Activated T-cell treated with anti-CD3 and anti-CD28 coated beads, Interleukin-2, amount 50 U/mL, for 72 hours (primary cell): ENCODE measurements at regions not wholly inside any gene's neighbourhood (a gene's known extent, or its start where the extent isn't known, plus 50 kb on each side); places are given as distances from the start of the nearest gene placed in this dataset.
"Not testable (repeated sequence)": the region's sequence is repeated elsewhere in the genome, so short reads cannot be mapped to it uniquely, and the experiment has no call there.

Source experiments
- ATAC-seq, 2 donors: fragments of 150-1000 bp; cut with Tn5 transposase; replicated peaks in 1 of 2; 2 replicates each; pipeline ENCODE4 v1.10.0; 2021; ENCODE audit warnings: moderate library complexity in 2 of 2, mild to moderate bottlenecking in 1 of 2
- DNase-seq, 2 donors: peaks; one replicate each; pipeline ENCODE4 v3.0.0; 2021 to 2022; ENCODE audit warnings: mixed read lengths in 1 of 2
- H3K27ac Mint-ChIP-seq: one replicate; pipeline ENCODE4 v1.8.0; 2022; ENCODE audit warnings: mild to moderate bottlenecking, moderate library complexity, mixed read lengths
- H3K27me3 Mint-ChIP-seq: one replicate; pipeline ENCODE4 v1.8.0; 2022; ENCODE audit warnings: low read depth, mixed read lengths
- H3K36me3 Mint-ChIP-seq, 2 donors: one replicate each; pipeline ENCODE4 v1.8.0; 2022; ENCODE audit warnings: mixed read lengths in 2 of 2, mild to moderate bottlenecking in 1 of 2; ENCODE audit not compliant: insufficient read depth in 2 of 2
- H3K4me1 Mint-ChIP-seq: one replicate; pipeline ENCODE4 v1.8.0; 2022; ENCODE audit warnings: low read depth, mixed read lengths
- H3K4me3 Mint-ChIP-seq, 2 donors: one replicate each; pipeline ENCODE4 v1.8.0; 2022; ENCODE audit warnings: mild to moderate bottlenecking in 2 of 2, mixed read lengths in 2 of 2, moderate library complexity in 2 of 2
- H3K9me3 Mint-ChIP-seq, 2 donors: one replicate each; pipeline ENCODE4 v1.8.0; 2022; ENCODE audit warnings: mixed read lengths in 2 of 2

DNA sequence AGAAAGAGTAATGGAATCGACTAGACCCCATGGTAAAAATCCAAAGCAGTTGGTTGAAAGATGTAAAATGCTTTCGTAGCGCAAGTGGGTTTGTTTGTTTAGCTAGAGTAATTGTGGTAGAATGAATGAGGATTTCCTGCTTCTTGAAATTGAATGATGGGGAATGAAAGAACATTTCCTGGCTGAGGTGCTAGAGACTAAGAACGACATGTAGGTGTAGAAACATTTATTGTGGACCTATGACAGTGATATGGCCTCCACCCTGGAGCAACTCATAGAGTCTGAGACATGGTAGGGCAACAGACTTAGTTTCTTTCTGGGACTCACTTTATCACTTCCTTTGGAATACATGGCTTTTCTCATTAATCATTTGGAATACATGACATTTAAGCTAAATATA is 467.6 kb upstream of the CFAP20DC start:
- Mint-ChIP-seq H3K36me3 (no peaks in the 10 kb centered on the region), H3K4me1 (peaks cover 7% of the 10 kb centered on the region), H3K9me3 (no peaks in the 10 kb centered on the region), H3K27me3 (peaks cover 13% of the 10 kb centered on the region), H3K4me3 (no peak overlapping the region), H3K27ac (no peak overlapping the region)
- ATAC-seq (no peak), DNase-seq (no peak)

DNA sequence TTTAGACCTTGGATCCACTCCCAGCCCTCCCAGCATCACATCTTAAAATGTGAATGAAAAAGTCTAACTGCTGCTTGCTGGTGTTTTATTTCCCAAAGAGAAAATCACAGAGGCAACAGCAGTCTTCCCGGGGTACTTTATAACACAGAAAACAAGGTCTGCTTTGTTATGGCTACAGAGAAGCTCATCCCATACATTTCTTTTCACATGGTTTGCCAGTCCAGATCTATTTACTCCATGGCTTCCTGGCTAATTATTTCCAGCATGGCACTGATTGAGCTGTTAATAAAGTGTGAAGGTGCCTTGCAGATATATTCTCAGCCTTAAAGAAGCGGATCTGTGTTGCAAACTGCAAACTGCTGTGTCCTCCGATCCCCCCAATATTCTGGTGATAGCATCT is 466.1 kb upstream of the CFAP20DC start:
- H3K4me3 Mint-ChIP-seq = no peak overlapping the region
- H3K4me1 Mint-ChIP-seq = peaks cover 17% of the 10 kb centered on the region
- peaks cover 16% of the 10 kb centered on the region for H3K27me3 Mint-ChIP-seq
- ATAC-seq (no peak), DNase-seq (no peak)
- no peak overlapping the region for H3K27ac Mint-ChIP-seq
- H3K9me3 Mint-ChIP-seq = no peaks in the 10 kb centered on the region
- H3K36me3 Mint-ChIP-seq = peaks cover 0 to 2% of the 10 kb centered on the region in 2 donors

DNA sequence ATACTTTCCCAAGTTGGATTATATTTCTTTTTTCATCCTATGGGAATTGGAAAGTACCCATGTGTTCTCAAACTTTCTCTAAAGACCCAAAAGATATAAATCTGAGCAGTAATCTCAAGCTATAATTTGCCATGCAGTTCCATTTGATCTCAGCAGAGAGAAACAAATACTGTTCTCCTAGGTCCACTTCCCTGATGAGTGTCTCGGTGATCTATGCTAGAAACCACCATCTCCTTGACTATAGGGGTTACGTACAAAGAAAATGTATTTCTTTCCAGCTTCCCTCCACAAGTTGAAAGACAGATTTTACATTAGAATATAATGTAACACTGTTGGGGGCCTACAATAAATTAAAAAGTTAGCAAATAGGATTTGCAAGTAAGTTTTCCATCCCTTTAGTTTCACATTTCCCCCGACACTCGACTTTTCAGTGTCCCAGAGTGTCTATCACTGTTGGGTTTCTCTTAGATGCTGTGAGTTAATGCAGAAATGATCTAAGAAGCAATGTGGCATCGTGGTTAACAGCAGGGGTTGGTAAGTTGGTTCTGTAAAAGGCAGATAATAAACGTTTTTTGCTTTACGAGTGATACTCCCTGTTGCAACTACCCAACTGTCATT is 465.1 kb upstream of the CFAP20DC start:
- DNase-seq (no peak), ATAC-seq (no peak)
- Mint-ChIP-seq H3K27me3 (peaks cover 25% of the 10 kb centered on the region), H3K27ac (no peak overlapping the region), H3K4me1 (peaks cover 17% of the 10 kb centered on the region), H3K4me3 (peak overlapping the region in 1 of 2 donors; percentile 31), H3K9me3 (no peaks in the 10 kb centered on the region), H3K36me3 (peaks cover 0 to 2% of the 10 kb centered on the region in 2 donors)

DNA sequence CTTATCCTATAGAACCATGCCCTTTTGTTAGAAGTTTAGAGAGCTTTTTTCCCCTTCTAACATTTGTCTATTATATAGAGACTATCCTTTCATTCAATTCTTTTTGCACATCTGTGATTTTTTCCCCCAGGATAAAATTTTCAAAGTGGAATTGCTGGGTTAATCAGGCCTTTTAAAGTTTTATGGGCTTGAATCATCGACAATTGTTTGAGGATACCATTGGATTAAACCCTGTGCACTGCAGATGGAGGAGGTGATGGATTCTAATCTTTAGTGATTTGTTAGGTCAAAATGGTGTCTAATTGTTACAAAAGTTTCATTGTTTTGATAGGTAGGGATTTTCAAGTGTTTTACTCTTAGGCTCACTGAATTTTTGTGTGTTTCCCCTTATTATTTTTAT is 463.7 kb upstream of the CFAP20DC start:
- ATAC-seq (no peak), DNase-seq (no peak)
- no peaks in the 10 kb centered on the region for H3K9me3 Mint-ChIP-seq
- peaks cover 35% of the 10 kb centered on the region for H3K27me3 Mint-ChIP-seq
- peaks cover 0 to 2% of the 10 kb centered on the region in 2 donors for H3K36me3 Mint-ChIP-seq
- H3K27ac Mint-ChIP-seq = no peak overlapping the region
- H3K4me3 Mint-ChIP-seq = no peak overlapping the region
- H3K4me1 Mint-ChIP-seq = peaks cover 17% of the 10 kb centered on the region

DNA sequence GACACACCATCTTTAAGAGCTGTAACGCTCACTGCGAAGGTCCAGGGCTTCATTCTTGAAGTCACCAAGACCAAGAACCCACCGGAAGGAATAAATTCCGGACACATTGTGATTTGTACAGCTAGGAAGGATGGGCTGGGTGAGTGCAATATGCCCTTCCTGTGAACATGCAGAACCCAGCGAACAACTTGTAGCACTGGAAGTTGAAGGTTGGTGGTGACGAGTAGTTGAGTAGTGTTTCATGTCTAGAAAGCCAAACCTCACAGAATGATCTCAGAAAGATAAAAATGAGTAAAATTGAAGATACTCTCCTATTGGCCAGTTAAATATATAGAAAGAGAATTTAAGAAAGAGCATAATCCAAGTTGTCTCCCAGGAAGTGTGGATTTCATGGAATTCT is 462.2 kb upstream of the CFAP20DC start:
- H3K4me3 Mint-ChIP-seq = peak overlapping the region; percentile 16 to 54
- peaks cover 17% of the 10 kb centered on the region for H3K4me1 Mint-ChIP-seq
- H3K9me3 Mint-ChIP-seq = no peaks in the 10 kb centered on the region
- H3K36me3 Mint-ChIP-seq = peaks cover 0 to 2% of the 10 kb centered on the region in 2 donors
- ATAC-seq = peak; percentile 80 to 90
- H3K27me3 Mint-ChIP-seq = peaks cover 35% of the 10 kb centered on the region
- H3K27ac Mint-ChIP-seq = no peak overlapping the region
- peak; percentile 8 to 25 for DNase-seq

DNA sequence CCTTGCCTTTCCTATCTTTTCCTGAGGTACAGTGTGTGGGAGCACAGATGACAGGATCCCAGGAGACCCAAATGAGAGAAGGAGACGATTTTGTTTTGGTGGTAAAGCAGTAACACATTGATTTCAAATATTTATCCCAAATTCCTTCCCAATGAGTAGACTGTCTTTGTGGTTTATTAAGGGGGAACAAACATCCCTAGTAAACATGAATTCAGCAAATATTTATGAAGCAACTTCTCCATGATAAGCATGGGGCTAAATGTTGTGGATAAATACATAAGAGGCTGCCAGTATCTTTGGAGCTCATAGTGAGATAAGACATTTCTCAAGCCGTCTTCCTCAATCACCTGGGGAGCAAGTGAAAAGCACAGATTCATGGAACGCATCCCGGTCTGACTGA is 460.8 kb upstream of the CFAP20DC start:
- Mint-ChIP-seq H3K27me3 (peaks cover 35% of the 10 kb centered on the region), H3K27ac (no peak overlapping the region), H3K9me3 (no peaks in the 10 kb centered on the region), H3K4me3 (no peak overlapping the region), H3K36me3 (peaks cover 0 to 2% of the 10 kb centered on the region in 2 donors), H3K4me1 (peaks cover 17% of the 10 kb centered on the region)
- DNase-seq = no peak
- ATAC-seq = no peak

DNA sequence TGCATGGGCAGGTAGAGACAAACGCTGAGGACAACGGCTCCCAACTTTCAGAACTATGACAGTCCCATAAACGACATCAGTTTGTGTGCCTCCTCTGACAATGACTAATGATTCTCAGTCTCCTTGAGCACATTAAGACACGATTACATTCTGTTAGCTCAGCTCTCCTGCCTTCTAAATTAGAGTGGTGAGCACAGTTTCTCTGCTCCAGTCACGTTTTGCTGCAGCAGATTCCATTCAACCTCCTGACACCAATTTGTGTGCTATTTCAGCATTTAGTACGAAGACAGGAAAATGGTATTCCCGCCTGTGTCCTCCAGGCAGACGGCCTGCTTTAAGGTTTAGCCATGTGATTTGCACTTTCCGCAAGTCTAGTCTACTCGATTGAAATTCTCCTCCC is 458.4 kb upstream of the CFAP20DC start:
- H3K4me1 Mint-ChIP-seq = peaks cover 19% of the 10 kb centered on the region
- DNase-seq = no peak
- peaks cover 31% of the 10 kb centered on the region for H3K27me3 Mint-ChIP-seq
- peaks cover 0 to 2% of the 10 kb centered on the region in 2 donors for H3K36me3 Mint-ChIP-seq
- peaks cover 0 to 3% of the 10 kb centered on the region in 2 donors for H3K9me3 Mint-ChIP-seq
- H3K4me3 Mint-ChIP-seq = no peak overlapping the region
- no peak for ATAC-seq
- H3K27ac Mint-ChIP-seq = no peak overlapping the region

DNA sequence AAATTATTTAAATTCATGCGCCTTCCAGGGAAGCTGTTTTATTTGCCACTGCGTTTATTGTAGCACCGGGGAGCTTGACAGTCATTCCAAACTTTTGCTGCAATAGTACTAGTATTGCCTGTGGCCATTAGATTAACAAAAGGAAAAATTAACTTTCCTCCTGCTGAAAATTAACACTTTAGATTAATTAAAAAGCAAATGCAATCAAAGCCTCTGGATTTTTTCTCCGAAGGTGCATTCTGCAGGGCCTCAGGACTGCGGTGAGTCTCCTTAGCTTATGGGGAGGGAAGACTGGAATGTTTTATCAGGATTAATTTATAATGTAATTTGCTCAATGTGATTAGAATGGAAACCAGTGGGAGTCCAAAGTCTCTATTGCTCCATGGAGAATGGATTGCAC is 456.4 kb upstream of the CFAP20DC start:
- no peak overlapping the region for H3K27ac Mint-ChIP-seq
- H3K4me3 Mint-ChIP-seq = no peak overlapping the region
- DNase-seq (no peak), ATAC-seq (no peak)
- H3K9me3 Mint-ChIP-seq = peaks cover 0 to 3% of the 10 kb centered on the region in 2 donors
- H3K27me3 Mint-ChIP-seq = peaks cover 21% of the 10 kb centered on the region
- no peaks in the 10 kb centered on the region for H3K36me3 Mint-ChIP-seq
- peaks cover 22% of the 10 kb centered on the region for H3K4me1 Mint-ChIP-seq

DNA sequence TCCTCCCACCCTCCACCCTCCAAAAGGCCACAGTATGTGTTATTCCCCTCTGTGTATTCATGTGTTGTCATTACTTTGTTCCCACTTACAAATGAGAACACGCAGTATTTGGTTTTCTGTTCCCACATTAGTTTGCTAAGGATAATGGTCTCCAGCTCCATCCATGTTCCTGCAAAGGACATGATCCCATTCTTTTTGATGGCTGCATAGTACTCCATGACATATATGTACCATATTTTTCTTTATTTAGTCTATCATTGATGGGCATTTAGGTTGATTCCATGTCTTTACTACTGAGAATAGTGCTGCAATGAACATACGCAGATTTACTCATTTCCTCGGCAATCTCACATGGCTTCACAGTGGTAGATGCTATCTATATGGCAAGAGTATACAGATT is 453.6 kb upstream of the CFAP20DC start:
- Mint-ChIP-seq H3K36me3 (no peaks in the 10 kb centered on the region), H3K4me1 (peaks cover 22% of the 10 kb centered on the region), H3K4me3 (no peak overlapping the region), H3K27ac (peak overlapping the region; percentile 2), H3K27me3 (no peaks in the 10 kb centered on the region), H3K9me3 (peaks cover 0 to 3% of the 10 kb centered on the region in 2 donors)
- DNase-seq (no peak), ATAC-seq (no peak)

DNA sequence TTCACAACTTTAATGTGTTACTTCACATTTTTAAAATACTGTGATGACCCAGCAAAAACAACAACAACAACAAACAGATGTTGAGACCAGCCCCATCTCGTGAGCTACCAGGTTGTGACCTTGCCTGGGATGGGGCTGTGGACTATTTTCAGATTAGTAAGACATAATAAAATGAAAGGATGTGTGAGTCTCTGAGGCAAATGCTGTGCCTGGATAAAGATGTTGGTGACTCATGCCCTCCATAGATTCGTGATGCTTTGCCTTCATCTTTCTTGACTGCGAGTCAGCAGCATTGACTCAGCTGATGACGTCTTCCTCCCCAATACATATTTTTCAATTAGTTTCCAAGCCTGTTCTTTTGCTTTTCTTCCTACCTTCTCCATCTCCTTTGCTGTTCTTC is 453.0 kb upstream of the CFAP20DC start:
- DNase-seq (peak; percentile 34 to 60), ATAC-seq (peak; percentile 99 to 100)
- no peaks in the 10 kb centered on the region for H3K27me3 Mint-ChIP-seq
- H3K4me1 Mint-ChIP-seq = peaks cover 22% of the 10 kb centered on the region
- H3K4me3 Mint-ChIP-seq = no peak overlapping the region
- peaks cover 0 to 3% of the 10 kb centered on the region in 2 donors for H3K9me3 Mint-ChIP-seq
- H3K36me3 Mint-ChIP-seq = no peaks in the 10 kb centered on the region
- no peak overlapping the region for H3K27ac Mint-ChIP-seq

DNA sequence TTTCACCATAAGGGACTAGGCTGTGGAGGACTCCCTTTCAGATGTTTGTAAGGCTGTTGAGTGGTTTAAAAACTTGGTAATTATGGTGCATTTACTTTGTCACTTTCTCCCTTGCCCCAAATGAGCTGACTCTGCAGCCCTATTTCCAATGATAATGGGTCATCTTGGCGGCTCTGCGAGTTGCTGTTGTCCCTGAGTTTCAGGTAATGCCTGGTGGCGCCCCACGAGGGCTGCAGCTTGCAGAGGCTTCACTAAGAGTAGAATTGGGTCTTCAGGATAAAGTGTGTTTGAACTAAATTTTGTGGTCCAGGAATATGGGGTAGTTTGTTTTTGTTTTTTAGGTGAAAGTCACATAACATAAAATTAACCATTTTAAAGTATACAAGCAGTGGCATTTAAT is 450.1 kb upstream of the CFAP20DC start:
- DNase-seq = no peak
- Mint-ChIP-seq H3K36me3 (peaks cover 0 to 7% of the 10 kb centered on the region in 2 donors), H3K4me1 (peaks cover 28% of the 10 kb centered on the region), H3K27ac (no peak overlapping the region), H3K9me3 (peaks cover 0 to 3% of the 10 kb centered on the region in 2 donors), H3K4me3 (no peak overlapping the region), H3K27me3 (peaks cover 4% of the 10 kb centered on the region)
- no peak for ATAC-seq

DNA sequence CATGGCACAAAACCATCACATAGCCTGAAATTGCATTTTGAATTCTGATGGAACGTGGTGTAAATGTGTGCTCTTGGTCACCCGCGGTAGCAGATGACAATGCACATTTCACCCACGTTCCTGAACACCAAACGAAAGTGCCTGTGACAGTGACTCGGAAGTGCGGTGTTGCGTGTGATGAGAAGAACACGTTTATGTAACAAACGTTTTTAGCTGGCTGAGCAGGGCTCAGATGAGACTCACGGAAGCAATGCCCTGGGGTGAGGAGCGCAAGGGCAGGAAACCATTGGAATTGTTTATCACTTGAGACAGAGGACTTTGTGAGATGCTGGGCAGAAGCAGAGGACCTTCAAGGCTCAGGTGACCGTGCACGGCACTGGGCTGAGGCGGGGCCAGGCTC is 449.2 kb upstream of the CFAP20DC start:
- H3K27ac Mint-ChIP-seq = no peak overlapping the region
- H3K9me3 Mint-ChIP-seq = peaks cover 0 to 3% of the 10 kb centered on the region in 2 donors

DNA sequence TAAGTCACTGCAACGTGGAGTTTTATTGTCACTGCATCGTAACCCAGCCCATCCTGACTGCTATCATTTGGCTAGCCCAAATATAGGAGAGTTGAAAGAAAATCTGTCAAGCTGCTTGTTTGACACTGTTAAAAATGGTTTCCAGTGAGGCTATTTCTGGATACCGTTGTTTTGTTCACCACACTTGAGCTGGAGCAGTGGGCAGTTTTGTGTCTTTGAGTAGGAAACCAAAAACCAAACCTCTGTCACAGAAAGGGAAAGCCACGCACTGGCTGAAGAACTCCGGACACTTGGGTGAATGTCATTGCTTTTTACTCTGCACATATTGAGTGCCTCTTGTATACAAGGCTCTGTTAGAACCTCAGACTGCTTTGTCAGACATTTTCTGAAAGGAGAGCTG is 446.4 kb upstream of the CFAP20DC start:
- H3K9me3 Mint-ChIP-seq = no peaks in the 10 kb centered on the region
- ATAC-seq (no peak), DNase-seq (no peak)
- H3K27ac Mint-ChIP-seq = no peak overlapping the region
- H3K4me1 Mint-ChIP-seq = peaks cover 6% of the 10 kb centered on the region
- peaks cover 0 to 7% of the 10 kb centered on the region in 2 donors for H3K36me3 Mint-ChIP-seq
- H3K27me3 Mint-ChIP-seq = peaks cover 6% of the 10 kb centered on the region
- H3K4me3 Mint-ChIP-seq = no peak overlapping the region

More for the DNA sequence above, 449.2 kb upstream of the CFAP20DC start:
- Mint-ChIP-seq H3K27me3 (peaks cover 6% of the 10 kb centered on the region), H3K4me1 (peaks cover 28% of the 10 kb centered on the region), H3K4me3 (no peak overlapping the region), H3K36me3 (peaks cover 0 to 7% of the 10 kb centered on the region in 2 donors)
- ATAC-seq (no peak), DNase-seq (no peak)

DNA sequence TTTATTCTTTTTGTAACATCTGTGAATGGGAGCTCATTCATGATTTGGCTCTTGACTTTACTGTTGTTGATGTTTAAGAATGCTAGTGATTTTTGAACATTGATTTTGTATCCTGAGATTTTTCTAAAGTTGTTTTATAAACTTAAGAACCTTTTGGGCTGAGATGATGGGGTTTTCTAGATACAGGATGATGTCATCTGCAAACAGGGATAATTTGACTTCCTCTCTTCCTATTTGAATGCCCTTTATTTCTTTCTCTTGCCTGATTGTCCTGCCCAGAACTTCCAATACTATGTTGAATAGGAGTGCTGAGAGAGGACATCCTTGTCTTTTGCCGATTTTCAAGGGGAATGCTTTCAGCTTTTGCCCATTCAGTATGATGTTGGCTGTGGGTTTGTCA is 445.1 kb upstream of the CFAP20DC start:
- not testable (repeated sequence) for H3K4me1 Mint-ChIP-seq, ATAC-seq, DNase-seq, H3K27ac Mint-ChIP-seq, H3K9me3 Mint-ChIP-seq, H3K36me3 Mint-ChIP-seq, H3K4me3 Mint-ChIP-seq, H3K27me3 Mint-ChIP-seq
